ENCODE measurements at regions not wholly inside any gene's neighbourhood (a gene's known extent, or its start where the extent isn't known, plus 50 kb on each side); places are given as distances from the start of the nearest gene placed in this dataset.

DNA sequence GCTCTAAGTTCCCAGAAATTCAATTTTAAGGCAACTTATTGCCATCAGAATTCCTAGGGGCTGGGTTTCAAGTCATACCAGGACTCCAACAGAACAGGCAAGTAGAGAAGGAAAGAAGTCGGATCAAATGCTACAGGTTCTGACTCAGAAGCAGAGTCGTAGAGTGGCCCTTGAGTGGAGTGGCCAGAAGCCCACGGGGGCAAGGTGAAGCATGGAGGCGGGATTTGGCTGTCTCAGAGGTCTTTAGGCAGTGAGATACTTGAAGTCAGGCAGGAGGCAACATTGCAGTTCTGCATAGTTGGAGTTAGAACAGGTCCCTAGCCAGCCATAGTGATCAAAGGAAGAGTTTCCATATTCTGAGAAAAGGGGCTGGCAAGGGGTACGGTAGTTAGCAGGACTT, 111.6 kb downstream of the NHLRC3 start:
- TF ChIP-seq, protein P1, sequence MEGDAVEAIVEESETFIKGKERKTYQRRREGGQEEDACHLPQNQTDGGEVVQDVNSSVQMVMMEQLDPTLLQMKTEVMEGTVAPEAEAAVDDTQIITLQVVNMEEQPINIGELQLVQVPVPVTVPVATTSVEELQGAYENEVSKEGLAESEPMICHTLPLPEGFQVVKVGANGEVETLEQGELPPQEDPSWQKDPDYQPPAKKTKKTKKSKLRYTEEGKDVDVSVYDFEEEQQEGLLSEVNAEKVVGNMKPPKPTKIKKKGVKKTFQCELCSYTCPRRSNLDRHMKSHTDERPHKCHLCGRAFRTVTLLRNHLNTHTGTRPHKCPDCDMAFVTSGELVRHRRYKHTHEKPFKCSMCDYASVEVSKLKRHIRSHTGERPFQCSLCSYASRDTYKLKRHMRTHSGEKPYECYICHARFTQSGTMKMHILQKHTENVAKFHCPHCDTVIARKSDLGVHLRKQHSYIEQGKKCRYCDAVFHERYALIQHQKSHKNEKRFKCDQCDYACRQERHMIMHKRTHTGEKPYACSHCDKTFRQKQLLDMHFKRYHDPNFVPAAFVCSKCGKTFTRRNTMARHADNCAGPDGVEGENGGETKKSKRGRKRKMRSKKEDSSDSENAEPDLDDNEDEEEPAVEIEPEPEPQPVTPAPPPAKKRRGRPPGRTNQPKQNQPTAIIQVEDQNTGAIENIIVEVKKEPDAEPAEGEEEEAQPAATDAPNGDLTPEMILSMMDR (IDR thresholded peaks at IDR 0.05) = no peak
- Histone ChIP-seq H3K4me3 (no peak overlapping the region), H3K27ac (no peak overlapping the region)
- no peak for DNase-seq (ENCODE audit: low spot score)

DNA sequence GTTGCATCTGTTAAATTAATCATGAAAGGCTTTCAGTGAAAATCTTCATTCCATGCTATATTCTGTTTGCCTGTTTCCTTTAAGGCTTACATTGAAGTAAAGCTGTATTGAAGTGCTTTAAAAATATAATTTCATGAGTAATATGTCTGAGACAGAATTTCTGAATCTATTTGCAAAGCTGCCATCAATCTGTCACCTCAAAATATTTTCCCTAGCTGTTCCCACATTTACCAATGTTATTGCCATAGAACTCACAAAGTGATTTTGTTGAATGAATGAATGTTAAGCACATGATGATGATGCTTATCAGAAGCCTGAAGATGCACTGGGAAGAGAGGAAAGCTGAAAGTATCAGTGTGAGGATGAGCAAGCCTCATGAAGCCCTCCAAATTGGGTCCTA, 115.8 kb downstream of the NHLRC3 start:
- H3K27ac ChIP-seq = no peak overlapping the region
- no peak for DNase-seq (ENCODE audit: low spot score)
- TF ChIP-seq, protein P1 (IDR thresholded peaks at IDR 0.05) = no peak
- no peak overlapping the region for H3K4me3 ChIP-seq

DNA sequence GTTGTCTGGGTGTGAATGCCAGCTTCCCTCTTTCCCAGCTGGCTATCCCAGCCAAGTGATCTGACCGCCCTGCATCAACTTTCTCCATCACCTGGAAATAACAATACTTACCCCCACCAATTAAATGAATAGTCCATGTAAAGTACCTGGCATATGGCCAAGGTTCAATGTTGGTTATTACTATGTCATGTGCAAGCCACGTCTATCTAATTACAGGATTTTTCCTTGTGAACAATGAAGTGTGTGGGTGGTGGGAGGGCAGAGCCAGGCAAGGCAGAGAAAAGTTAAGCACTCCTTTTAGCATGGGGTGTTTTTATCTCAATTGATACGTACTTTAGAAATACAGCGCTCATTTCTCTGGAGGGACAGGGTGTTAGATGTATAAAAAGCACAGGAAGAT, 121.1 kb downstream of the NHLRC3 start:
- no peak for DNase-seq (ENCODE audit: low spot score)
- TF ChIP-seq, protein P1 (IDR thresholded peaks at IDR 0.05) = no peak
- Histone ChIP-seq H3K4me3 (no peak overlapping the region), H3K27ac (no peak overlapping the region)

DNA sequence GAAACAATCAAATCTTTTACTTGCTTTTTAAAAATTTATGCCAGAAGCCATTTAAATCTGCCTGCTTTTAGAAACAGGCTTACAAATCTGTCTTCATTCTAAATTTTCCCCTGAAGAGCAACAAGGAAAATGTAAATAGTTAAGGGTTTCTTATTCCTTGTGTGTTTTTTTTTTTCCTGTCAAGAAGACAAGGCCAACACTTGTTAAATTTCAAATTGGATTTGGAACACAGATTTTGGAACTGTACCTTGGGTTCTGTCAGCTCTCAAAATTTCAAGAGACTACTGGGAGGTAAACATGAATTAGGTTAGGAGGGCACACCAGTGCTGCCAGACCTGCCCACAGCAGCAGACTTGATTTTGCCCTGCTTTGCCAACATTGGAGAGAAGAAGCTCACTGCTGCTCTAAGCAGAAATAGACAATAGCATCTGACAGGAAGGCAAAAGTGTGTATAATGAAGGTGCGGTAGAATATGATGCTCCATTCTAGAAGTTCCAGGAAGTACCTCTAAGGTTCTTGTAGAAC, 121.7 kb downstream of the NHLRC3 start:
- TF ChIP-seq, protein P1 (IDR thresholded peaks at IDR 0.05) = no peak
- Histone ChIP-seq H3K4me3 (no peak overlapping the region), H3K27ac (no peak overlapping the region)
- DNase-seq (ENCODE audit: low spot score) = no peak

DNA sequence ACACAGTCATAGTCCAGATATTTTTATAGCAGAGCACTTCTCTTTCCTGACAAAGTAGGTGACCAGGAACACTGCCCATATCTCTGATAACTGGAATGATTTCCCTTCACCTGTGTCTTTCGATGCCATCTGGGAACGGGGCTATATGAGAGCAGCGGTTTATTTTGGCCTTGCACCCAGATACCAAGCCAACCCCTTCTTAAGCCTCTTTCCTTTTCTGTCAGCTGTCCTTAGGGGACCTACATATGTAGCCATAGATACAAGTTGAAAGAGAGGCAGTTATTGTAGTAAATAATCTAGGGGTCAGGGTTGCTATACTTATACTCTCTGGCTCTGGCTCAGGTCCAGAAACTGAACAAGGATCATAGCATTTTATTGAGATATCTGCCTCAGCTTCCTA, 128.8 kb downstream of the NHLRC3 start:
- no peak for DNase-seq (ENCODE audit: low spot score)
- no peak overlapping the region for H3K4me3 ChIP-seq
- TF ChIP-seq, protein P1 (IDR thresholded peaks at IDR 0.05) = no peak
- H3K27ac ChIP-seq = no peak overlapping the region

DNA sequence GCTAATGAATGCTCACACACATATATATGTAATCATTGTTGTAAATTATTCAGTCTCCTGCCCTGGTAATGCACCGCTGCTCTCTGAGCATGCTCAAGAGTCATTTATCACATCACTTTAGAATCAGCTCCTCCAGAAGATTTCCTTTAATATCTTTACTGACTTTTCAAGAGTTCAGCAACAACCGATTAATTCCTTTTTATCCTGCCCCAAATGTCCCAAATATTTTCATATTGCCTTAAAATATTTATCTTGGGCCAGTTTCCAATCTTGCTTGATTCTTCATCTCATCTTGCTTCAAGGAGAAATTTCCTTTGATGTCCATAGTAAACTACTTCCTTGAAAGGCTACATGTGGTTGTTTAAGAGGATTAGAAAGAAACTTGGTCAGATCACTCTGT, 132.5 kb downstream of the NHLRC3 start:
- Histone ChIP-seq H3K27ac (no peak overlapping the region), H3K4me3 (no peak overlapping the region)
- no peak for DNase-seq (ENCODE audit: low spot score)
- TF ChIP-seq, protein P1 (IDR thresholded peaks at IDR 0.05) = no peak

DNA sequence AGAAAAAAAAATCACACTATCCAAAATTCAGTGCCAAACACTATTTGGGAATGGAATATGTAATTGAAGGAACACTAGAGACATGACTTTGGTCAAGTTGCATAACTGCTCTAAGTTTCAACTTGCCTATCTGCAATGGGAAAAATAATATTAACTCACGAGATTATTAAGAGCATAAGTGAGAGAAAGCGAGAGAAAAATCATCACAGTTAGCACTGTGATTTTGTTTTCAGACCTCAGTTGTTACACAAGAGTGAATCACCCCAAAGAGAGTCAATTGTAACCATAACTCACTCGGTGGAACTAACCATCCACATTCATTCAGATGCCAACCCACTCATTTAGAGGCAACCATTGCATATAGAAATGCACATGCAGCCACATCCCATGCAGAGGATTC, 147.1 kb downstream of the NHLRC3 start:
- TF ChIP-seq, protein P1 (IDR thresholded peaks at IDR 0.05) = no peak
- Histone ChIP-seq H3K4me3 (no peak overlapping the region), H3K27ac (peak overlapping the region; percentile 53 to 77)
- DNase-seq (ENCODE audit: low spot score) = no peak

Measured in coronary artery (tissue), 2 donors.